LNCaP clone FGC (cell line): ENCODE measurements at regions not wholly inside any gene's neighbourhood (a gene's known extent, or its start where the extent isn't known, plus 50 kb on each side); places are given as distances from the start of the nearest gene placed in this dataset.

Source experiments
- DNase-seq: peaks from one replicate; pipeline ENCODE4 v3.0.0-alpha.2; 2011; ENCODE audit warnings: low read depth
- H3K4me3 ChIP-seq: 2 replicates; pipeline ENCODE4 v1.5.1; 2011; ENCODE audit warnings: mild to moderate bottlenecking, low read depth, low read length, control low read depth
- TF ChIP-seq, protein P1 (sequence below): IDR thresholded peaks from 2 replicates; pipeline ENCODE4 v1.5.1; 2012; ENCODE audit warnings: mild to moderate bottlenecking; ENCODE audit not compliant: control insufficient read depth, insufficient read depth; ENCODE audit errors: extremely low read depth

GRCh38 chr11:29685361-29685760 is 331.5 kb downstream of the KCNA4 start:
- TF ChIP-seq, protein P1, sequence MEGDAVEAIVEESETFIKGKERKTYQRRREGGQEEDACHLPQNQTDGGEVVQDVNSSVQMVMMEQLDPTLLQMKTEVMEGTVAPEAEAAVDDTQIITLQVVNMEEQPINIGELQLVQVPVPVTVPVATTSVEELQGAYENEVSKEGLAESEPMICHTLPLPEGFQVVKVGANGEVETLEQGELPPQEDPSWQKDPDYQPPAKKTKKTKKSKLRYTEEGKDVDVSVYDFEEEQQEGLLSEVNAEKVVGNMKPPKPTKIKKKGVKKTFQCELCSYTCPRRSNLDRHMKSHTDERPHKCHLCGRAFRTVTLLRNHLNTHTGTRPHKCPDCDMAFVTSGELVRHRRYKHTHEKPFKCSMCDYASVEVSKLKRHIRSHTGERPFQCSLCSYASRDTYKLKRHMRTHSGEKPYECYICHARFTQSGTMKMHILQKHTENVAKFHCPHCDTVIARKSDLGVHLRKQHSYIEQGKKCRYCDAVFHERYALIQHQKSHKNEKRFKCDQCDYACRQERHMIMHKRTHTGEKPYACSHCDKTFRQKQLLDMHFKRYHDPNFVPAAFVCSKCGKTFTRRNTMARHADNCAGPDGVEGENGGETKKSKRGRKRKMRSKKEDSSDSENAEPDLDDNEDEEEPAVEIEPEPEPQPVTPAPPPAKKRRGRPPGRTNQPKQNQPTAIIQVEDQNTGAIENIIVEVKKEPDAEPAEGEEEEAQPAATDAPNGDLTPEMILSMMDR = no peak
- no peak for DNase-seq
- no peak overlapping the region for H3K4me3 ChIP-seq

GRCh38 chr11:29682856-29683255 is 334.0 kb downstream of the KCNA4 start:
- no peak overlapping the region for H3K4me3 ChIP-seq
- no peak for DNase-seq
- TF ChIP-seq, protein P1 = no peak

- TF ChIP-seq, protein P1 = no peak
- no peak overlapping the region for H3K4me3 ChIP-seq
These were observed 336.8 kb downstream of the KCNA4 start for GRCh38 chr11:29679996-29680395.

DNA sequence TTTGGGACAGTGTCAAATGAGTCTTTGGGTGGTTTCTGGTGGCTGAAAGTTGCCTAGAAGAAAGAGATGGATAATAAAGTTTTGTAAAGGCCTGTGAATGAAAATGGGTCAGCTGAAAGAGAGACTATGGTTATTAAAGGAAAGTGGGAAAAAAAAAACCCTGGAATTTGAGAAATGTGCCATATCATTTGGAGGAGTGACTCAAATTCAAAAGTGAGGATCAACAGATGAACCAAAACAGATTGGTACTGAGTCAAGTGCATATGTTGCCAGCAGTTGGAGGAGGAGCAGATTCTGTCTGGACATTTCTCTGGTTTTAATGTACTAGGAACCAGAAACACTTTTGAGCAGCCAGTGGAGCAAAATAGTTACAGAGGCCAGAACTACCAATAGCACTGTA is 339.8 kb downstream of the KCNA4 start:
- no peak overlapping the region for H3K4me3 ChIP-seq
- TF ChIP-seq, protein P1 = no peak
- DNase-seq = no peak

More at GRCh38 chr11:29679996-29680395, 336.8 kb downstream of the KCNA4 start:
- DNase-seq = no peak

DNA sequence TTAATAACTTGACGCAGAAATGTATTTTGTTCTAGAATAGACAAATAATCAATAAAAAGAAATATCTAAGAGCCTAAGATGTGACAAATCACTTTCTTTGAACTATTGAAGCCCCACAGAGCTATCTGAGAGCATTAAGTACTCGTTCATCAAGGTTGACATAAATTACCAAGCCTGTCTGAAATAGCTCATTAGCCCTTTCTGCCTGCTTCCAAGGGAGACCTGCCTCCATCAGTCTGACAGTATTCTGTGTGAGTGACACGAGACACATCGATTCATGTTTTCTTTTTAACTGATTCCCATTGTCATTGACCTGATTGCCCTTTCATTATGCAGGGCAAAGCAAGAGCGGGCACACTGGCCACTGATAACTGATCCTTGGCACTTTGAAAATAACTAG is 347.5 kb downstream of the KCNA4 start:
- TF ChIP-seq, protein P1 = no peak
- no peak overlapping the region for H3K4me3 ChIP-seq
- no peak for DNase-seq

GRCh38 chr11:29657709-29658108 is 359.1 kb downstream of the KCNA4 start:
- TF ChIP-seq, protein P1 = no peak
- no peak overlapping the region for H3K4me3 ChIP-seq

GRCh38 chr11:29656597-29656996 is 360.2 kb downstream of the KCNA4 start:
- no peak for DNase-seq
- TF ChIP-seq, protein P1 = no peak
- no peak overlapping the region for H3K4me3 ChIP-seq

More at GRCh38 chr11:29657709-29658108, 359.1 kb downstream of the KCNA4 start:
- DNase-seq = no peak
